ENCODE measurements at regions not wholly inside any gene's neighbourhood (a gene's known extent, or its start where the extent isn't known, plus 50 kb on each side); places are given as distances from the start of the nearest gene placed in this dataset.
"Not testable (repeated sequence)": the region's sequence is repeated elsewhere in the genome, so short reads cannot be mapped to it uniquely, and the experiment has no call there.

DNA sequence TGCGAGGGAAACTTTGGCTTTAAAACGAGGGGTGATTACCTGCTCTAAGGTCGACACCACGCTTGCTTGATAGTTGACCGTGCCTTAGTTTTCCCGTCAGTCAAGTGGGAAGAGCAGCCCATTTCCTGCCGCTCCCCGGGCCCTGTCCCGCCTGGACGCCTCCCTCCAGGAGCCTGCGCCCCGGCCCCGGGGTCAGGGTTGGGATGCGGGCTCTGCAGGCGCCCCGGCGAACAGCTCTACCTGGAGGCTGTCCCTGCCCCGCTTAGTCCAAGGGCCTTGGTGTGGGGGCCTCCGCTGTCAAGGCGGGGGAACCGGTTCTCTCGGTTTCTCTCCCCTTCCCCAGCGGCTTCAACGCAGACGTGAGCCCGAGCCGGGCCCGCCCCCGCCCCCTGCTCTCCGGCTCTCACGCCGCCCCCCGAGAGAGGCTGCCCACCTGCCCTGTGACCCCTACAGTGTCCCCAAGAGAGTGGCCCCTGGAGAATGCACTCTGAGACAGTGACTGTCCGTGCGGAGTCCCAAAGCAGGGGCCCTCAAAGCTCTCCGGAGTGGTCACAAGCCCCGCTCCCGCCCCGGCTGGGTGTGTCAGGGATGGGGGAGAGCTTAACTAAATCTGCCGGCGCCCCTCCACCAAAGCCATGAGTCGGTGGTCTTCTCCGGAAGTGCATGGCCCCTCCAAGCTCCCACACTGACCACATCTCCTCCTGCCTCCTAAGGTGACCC is 117.4 kb upstream of the SMURF2 start:
- Histone ChIP-seq H3K9me3 (no peaks in the 10 kb centered on the region), H3K36me3 (peaks cover 0 to 17% (median 8%) of the 10 kb centered on the region in 9 donors), H3K27me3 (peaks cover 0 to 60% (median 15%) of the 10 kb centered on the region in 9 donors), H3K4me3 (peak overlapping the region in 10 of 12 donors; percentile 51 to 68 (median 61)), H3K4me1 (peaks cover 0 to 66% (median 51%) of the 10 kb centered on the region in 12 donors), H3K27ac (peak overlapping the region in 3 of 12 donors; percentile 61 to 82 (median 62))
- WGBS, 4 donors = 26 to 47% (median 30%) methylated on average over 24 to 43 of the region's 43 CpGs
- TF ChIP-seq, protein P1, sequence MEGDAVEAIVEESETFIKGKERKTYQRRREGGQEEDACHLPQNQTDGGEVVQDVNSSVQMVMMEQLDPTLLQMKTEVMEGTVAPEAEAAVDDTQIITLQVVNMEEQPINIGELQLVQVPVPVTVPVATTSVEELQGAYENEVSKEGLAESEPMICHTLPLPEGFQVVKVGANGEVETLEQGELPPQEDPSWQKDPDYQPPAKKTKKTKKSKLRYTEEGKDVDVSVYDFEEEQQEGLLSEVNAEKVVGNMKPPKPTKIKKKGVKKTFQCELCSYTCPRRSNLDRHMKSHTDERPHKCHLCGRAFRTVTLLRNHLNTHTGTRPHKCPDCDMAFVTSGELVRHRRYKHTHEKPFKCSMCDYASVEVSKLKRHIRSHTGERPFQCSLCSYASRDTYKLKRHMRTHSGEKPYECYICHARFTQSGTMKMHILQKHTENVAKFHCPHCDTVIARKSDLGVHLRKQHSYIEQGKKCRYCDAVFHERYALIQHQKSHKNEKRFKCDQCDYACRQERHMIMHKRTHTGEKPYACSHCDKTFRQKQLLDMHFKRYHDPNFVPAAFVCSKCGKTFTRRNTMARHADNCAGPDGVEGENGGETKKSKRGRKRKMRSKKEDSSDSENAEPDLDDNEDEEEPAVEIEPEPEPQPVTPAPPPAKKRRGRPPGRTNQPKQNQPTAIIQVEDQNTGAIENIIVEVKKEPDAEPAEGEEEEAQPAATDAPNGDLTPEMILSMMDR (IDR thresholded peaks at IDR 0.05) = no peak
- TF ChIP-seq POLR2A (IDR thresholded peaks at IDR 0.05) = no peak
- intact Hi-C loops (cut with DNase I) = loop anchor here in 2 of 10 donors (5.0 to 10.0 kb wide), 2 partner anchors 65 to 183 kb away; no protein-coding TSS in a partner anchor
- DNase-seq = no peak
- ATAC-seq = no peak

DNA sequence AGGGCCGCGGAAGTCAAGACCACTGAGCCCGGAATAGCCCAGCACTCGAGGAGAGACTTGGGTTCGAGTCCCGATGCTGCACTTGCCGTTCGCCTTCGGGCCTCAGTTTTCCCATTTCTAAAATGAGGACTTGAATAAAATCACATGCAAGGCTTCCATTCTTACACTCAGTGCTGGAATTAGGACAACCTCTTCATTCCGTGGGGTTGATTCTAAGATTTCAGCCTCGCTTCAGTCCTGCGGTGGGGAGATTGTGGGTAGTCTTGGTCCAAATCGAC is 116.9 kb upstream of the SMURF2 start:
- Histone ChIP-seq H3K4me3 (peak overlapping the region in 10 of 12 donors; percentile 11 to 65 (median 44)), H3K27ac (peak overlapping the region in 1 of 12 donors; percentile 89), H3K27me3 (peaks cover 0 to 55% (median 15%) of the 10 kb centered on the region in 9 donors), H3K4me1 (peaks cover 0 to 66% (median 51%) of the 10 kb centered on the region in 12 donors), H3K36me3 (peaks cover 0 to 12% (median 3%) of the 10 kb centered on the region in 9 donors)
- not testable (repeated sequence) for H3K9me3 ChIP-seq, ATAC-seq, DNase-seq
- intact Hi-C loops (cut with DNase I) = loop anchor here in 2 of 10 donors (5.0 to 10.0 kb wide), 2 partner anchors 66 to 183 kb away; no protein-coding TSS in a partner anchor
- WGBS, 4 donors = 24 to 47% (median 38%) methylated on average over 11 to 13 of the region's 13 CpGs

DNA sequence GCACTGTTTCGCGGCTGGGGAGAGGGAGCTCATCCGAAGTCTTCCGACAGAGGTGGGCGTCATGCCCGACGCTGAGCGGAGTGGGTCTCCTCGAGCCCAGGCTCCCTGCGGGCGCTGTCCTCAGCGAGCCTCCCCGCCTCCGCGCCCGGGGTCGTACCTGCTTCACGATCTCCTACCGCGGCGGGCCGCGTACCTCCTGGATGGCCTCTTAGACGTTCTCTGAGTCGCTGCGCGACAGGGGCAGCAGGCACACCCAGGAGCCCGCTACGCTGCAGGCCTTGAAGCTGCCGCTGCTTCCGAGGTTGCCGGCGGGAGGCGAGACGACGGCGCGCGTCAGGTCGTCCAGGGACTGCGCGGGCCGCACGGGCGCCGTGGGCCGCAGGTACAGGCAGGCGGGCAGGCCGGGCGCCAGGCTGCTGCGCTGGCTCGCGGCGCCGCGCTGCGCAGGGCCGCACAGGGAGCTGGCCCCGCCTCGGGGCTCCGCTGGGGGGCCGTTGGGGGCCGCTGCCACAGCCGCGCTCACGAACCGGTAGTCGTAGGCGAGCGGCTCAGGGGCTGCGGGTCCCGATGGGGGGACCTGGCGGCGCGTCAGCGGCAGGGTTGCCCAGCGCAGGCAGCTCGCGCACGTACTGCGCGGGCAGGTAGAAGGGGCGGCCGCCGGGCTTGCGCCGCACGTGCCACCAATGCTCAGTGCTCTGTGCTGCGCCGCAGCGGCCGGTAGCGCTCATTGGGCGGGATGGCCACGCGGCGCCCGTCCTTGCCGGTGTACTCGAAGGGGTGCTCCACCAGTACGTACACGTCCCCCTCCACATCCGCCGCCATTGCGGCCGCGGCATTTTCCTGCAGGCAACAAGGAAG is 116.4 kb upstream of the SMURF2 start:
- intact Hi-C loops (cut with DNase I) = loop anchor here in 2 of 10 donors (5.0 to 10.0 kb wide), 2 partner anchors 66 to 184 kb away; no protein-coding TSS in a partner anchor
- peak in 1 of 4 donors; percentile 2 for ATAC-seq
- TF ChIP-seq, protein P1 (IDR thresholded peaks at IDR 0.05) = no peak
- TF ChIP-seq POLR2A (IDR thresholded peaks at IDR 0.05) = no peak

DNA sequence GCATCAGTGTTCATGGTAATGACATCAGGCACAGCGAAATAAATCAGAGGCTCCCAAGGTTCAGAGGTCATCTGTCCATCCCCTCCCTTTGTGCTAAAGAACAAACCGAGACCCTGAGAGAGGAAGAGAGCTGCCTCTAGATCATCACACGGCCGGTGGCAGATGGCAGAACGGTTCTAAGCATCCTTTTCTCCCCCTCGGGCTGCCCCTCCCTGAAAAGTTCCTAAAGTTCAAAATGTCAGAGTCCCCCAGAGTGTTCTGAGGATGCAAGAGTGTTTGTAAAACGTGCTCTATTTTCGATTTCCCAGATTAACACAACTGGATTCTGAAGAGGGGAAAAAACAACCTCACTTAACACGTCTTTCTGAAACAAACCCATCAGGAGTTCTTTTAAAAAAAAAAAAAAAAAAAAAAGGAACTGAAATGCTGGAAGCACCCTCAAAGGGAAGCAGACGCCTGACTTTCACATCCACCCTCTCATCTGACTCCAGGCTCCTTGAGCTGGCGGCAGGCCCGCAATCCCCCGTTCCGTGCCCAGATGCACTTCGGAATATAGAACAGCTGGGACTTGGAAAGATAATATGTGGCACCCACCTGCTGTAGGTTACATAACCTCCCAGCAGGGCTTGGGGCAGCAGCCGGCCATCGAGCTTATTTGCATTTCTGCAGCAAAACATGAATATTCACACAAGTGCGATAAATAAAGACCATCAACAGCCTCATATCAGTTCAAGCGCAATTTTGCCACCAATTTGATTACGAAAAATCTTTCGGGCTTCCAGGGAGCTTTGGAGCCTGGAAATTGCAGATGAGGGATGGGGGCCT is 115.5 kb upstream of the SMURF2 start:
- intact Hi-C loops (cut with DNase I) = loop anchor here in 2 of 10 donors (5.0 to 10.0 kb wide), 2 partner anchors 67 to 185 kb away; no protein-coding TSS in a partner anchor
- H3K36me3 ChIP-seq = no peaks in the 10 kb centered on the region
- TF ChIP-seq, protein P1 (IDR thresholded peaks at IDR 0.05) = no peak
- TF ChIP-seq POLR2A (IDR thresholded peaks at IDR 0.05) = no peak
- ATAC-seq = peak in 1 of 4 donors; percentile 7
- 25 to 31% (median 28%) methylated on average over 21 of the region's 21 CpGs for WGBS, 4 donors
- no peaks in the 10 kb centered on the region for H3K9me3 ChIP-seq
- peaks cover 0 to 66% (median 51%) of the 10 kb centered on the region in 12 donors for H3K4me1 ChIP-seq
- H3K27ac ChIP-seq = peak overlapping the region in 8 of 12 donors; percentile 20 to 89 (median 42)
- peaks cover 0 to 41% (median 15%) of the 10 kb centered on the region in 9 donors for H3K27me3 ChIP-seq
- peak in 3 of 5 donors; percentile 56 to 80 (median 66) for DNase-seq
- H3K4me3 ChIP-seq = peak overlapping the region in 10 of 12 donors; percentile 24 to 65 (median 44)

More for the DNA sequence above, 116.4 kb upstream of the SMURF2 start:
- H3K36me3 ChIP-seq = peaks cover 0 to 6% (median 0%) of the 10 kb centered on the region in 9 donors
- 29 to 40% (median 34%) methylated on average over 72 to 107 of the region's 107 CpGs for WGBS, 4 donors
- H3K4me1 ChIP-seq = peaks cover 0 to 66% (median 51%) of the 10 kb centered on the region in 12 donors
- peaks cover 0 to 49% (median 15%) of the 10 kb centered on the region in 9 donors for H3K27me3 ChIP-seq
- DNase-seq = peak in 2 of 5 donors; percentile 33 to 42
- H3K27ac ChIP-seq = peak overlapping the region in 4 of 12 donors; percentile 18 to 89 (median 44)
- H3K4me3 ChIP-seq = peak overlapping the region in 11 of 12 donors; percentile 11 to 65 (median 37)
- H3K9me3 ChIP-seq = no peaks in the 10 kb centered on the region

All from heart left ventricle (tissue), 16 donors.